Astrocyte of the cerebellum (primary cell): ENCODE measurements at regions not wholly inside any gene's neighbourhood (a gene's known extent, or its start where the extent isn't known, plus 50 kb on each side); places are given as distances from the start of the nearest gene placed in this dataset.
"Not testable (repeated sequence)": the region's sequence is repeated elsewhere in the genome, so short reads cannot be mapped to it uniquely, and the experiment has no call there.

Experiments used
- DNase-seq: peaks from one replicate; pipeline ENCODE4 v3.0.0-alpha.2; 2011; ENCODE audit warnings: low read depth
- H3K4me3 ChIP-seq: 2 replicates; pipeline ENCODE4 v1.5.1; 2011; ENCODE audit warnings: mild to moderate bottlenecking, low read depth, low read length, moderate library complexity
- CTCF ChIP-seq: IDR thresholded peaks from 2 replicates; pipeline ENCODE4 v1.5.1; 2012; ENCODE audit warnings: low read length, low read depth, moderate library complexity, mild to moderate bottlenecking; ENCODE audit errors: missing control alignments
- in situ Hi-C: cut with HindIII; loops from 2 replicates; pipeline ENCODE4 v1.10.0; 2017; ENCODE audit warnings: low sequenced_read_pairs

DNA sequence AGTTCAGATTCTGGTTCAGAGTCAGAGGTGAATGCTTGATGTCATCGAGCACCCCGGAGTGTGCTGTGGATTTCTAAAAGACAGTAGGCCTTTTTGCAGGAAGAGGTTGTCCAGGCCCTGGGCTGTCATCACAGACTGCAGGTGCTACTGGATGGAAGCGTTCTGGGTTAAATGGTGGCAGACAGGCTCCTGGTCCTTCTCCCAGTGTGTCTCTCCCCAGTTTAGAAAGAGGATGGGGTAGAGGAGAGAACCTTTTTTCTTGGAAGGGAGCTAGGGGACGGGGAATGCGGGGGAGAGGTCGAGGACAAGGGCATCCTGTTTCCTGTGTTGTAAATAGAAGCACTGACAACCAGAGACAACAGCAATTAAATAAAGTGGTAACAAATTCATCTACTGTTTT lies 102.3 kb upstream of the NUDT6 start:
- no peak overlapping the region for H3K4me3 ChIP-seq
- no peak for DNase-seq
- in situ Hi-C loops, result no loop called here
- TF ChIP-seq CTCF, result no peak

GRCh38 chr4:123025398-123025797 lies 103.0 kb upstream of the NUDT6 start:
- in situ Hi-C loops, result no loop called here
- H3K4me3 ChIP-seq, result no peak overlapping the region

GRCh38 chr4:123026015-123026414 lies 103.6 kb upstream of the NUDT6 start:
- in situ Hi-C loops, result not testable (repeated sequence)

More at GRCh38 chr4:123025398-123025797, 103.0 kb upstream of the NUDT6 start:
- no peak for TF ChIP-seq CTCF
- DNase-seq, result no peak

DNA sequence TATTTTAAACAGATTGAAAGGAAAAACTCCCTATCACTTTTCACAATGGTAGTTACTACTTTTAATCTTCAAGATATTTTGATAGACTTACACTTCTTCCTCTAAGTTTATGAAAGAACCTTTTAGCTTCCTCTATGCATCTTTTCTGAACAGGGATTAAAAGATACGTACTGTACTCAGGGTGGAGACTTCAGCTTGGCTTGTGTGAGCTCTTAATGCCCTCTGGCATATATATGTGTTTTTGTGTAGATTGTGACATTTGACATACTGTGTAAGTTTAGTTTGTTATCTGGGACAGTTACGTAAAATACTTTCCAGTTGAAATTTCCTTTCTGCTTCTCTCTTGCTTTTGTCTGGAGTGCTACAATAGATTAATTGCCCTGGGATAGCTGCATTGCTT lies 109.3 kb upstream of the NUDT6 start:
- no peak for DNase-seq
- TF ChIP-seq CTCF, result no peak
- H3K4me3 ChIP-seq, result no peak overlapping the region
- in situ Hi-C loops, result no loop called here

More at GRCh38 chr4:123026015-123026414, 103.6 kb upstream of the NUDT6 start:
- H3K4me3 ChIP-seq, result not testable (repeated sequence)
- DNase-seq, result peak; percentile 48

GRCh38 chr4:123034023-123034422 lies 111.6 kb upstream of the NUDT6 start:
- in situ Hi-C loops, result no loop called here
- no peak overlapping the region for H3K4me3 ChIP-seq
- no peak for DNase-seq
- TF ChIP-seq CTCF, result no peak

DNA sequence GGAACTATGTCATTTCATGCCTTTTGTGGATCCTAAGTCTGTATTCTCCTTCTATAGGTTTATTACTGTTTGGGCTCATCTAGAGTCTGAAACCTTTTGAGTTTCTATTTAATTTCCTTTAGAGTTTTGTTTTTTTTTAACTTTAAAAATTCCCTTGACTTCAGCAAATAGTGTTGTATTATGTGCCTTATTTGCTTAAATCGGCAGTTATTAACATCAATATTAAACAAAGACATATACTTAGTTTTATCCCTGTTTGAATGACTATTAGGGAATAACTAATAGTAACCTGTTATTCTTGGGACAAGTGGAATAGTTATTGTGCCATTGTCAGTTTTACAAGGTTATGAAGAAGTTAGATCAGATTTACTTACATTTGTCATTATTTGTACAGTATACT lies 112.8 kb upstream of the NUDT6 start:
- TF ChIP-seq CTCF, result no peak
- DNase-seq, result no peak
- no peak overlapping the region for H3K4me3 ChIP-seq
- in situ Hi-C loops, result no loop called here

DNA sequence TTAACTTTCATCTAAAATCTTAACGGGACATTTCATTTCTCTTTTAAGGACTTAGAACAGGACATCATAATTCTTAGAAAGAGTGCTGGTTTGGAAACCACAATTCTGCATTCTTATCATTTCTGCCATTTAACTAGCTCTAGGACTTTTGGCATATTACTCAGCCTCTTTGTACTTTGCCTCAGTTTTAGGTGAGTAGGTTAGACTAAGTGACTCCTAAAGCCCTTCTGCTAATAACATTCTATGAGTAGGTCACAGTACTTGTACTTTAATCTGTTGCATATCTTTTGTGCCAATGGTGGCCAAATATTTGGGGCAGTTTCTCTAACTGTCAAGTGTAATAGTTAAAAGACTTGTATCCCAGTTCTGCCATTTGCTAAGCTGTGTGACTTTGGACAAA lies 115.4 kb upstream of the NUDT6 start:
- no peak for TF ChIP-seq CTCF
- in situ Hi-C loops, result no loop called here
- no peak overlapping the region for H3K4me3 ChIP-seq
- peak; percentile 68 for DNase-seq
